GM19324 (cell line): ENCODE measurements at regions not wholly inside any gene's neighbourhood (a gene's known extent, or its start where the extent isn't known, plus 50 kb on each side); places are given as distances from the start of the nearest gene placed in this dataset.

Source experiments
- ATAC-seq: cut with Tn5 transposase; IDR thresholded peaks from one replicate; pipeline ENCODE4 v1.9.1; 2021; ENCODE audit warnings: mild to moderate bottlenecking, moderate library complexity; ENCODE audit not compliant: unreplicated experiment, low FRiP score

GRCh38 chr2:156695020-156695419 is 258.8 kb downstream of the GPD2 start:
- ATAC-seq: no peak

- ATAC-seq: no peak
Observed at GRCh38 chr2:156695595-156695994, 259.4 kb downstream of the GPD2 start.

- ATAC-seq: no peak
Observed at GRCh38 chr2:156697906-156698305, 261.7 kb downstream of the GPD2 start.

- no peak for ATAC-seq
Observed at GRCh38 chr2:156700681-156701080, 264.5 kb downstream of the GPD2 start.

GRCh38 chr2:156702541-156702940 is 266.4 kb downstream of the GPD2 start:
- ATAC-seq: no peak

- no peak for ATAC-seq
Observed at GRCh38 chr2:156703642-156704041, 267.5 kb downstream of the GPD2 start.

GRCh38 chr2:156704132-156704531 is 268.0 kb downstream of the GPD2 start:
- ATAC-seq: no peak

GRCh38 chr2:156704617-156705016 is 268.4 kb downstream of the GPD2 start:
- no peak for ATAC-seq

- ATAC-seq: no peak
Observed at GRCh38 chr2:156706576-156706975, 270.4 kb downstream of the GPD2 start.

GRCh38 chr2:156708051-156708450 is 271.9 kb downstream of the GPD2 start:
- ATAC-seq: no peak

GRCh38 chr2:156709091-156709490 is 272.9 kb downstream of the GPD2 start:
- ATAC-seq: no peak

GRCh38 chr2:156719036-156719435 is 282.9 kb downstream of the GPD2 start:
- ATAC-seq: no peak

- ATAC-seq: no peak
Observed at GRCh38 chr2:156727867-156728266, 291.7 kb downstream of the GPD2 start.

GRCh38 chr2:156728328-156728727 is 292.1 kb downstream of the GPD2 start:
- ATAC-seq: no peak

- ATAC-seq: no peak
Observed at GRCh38 chr2:156731506-156731905, 295.3 kb downstream of the GPD2 start.

- no peak for ATAC-seq
Observed at GRCh38 chr2:156736950-156737349, 300.8 kb downstream of the GPD2 start.

- ATAC-seq: no peak
Observed at GRCh38 chr2:156739301-156739700, 303.1 kb downstream of the GPD2 start.

- ATAC-seq: no peak
Observed at GRCh38 chr2:156745619-156746018, 309.4 kb downstream of the GPD2 start.

- ATAC-seq: peak; percentile 51
Observed at GRCh38 chr2:156748221-156748620, 312.0 kb downstream of the GPD2 start.

GRCh38 chr2:156752042-156752441 is 315.9 kb downstream of the GPD2 start:
- ATAC-seq: no peak

- ATAC-seq: no peak
Observed at GRCh38 chr2:156753766-156754165, 317.6 kb downstream of the GPD2 start.

- ATAC-seq: no peak
Observed at GRCh38 chr2:156756516-156756915, 320.3 kb downstream of the GPD2 start.

- no peak for ATAC-seq
Observed at GRCh38 chr2:156763174-156763573, 327.0 kb downstream of the GPD2 start.
